ENCODE measurements at regions not wholly inside any gene's neighbourhood (a gene's known extent, or its start where the extent isn't known, plus 50 kb on each side); places are given as distances from the start of the nearest gene placed in this dataset.
"Not testable (repeated sequence)": the region's sequence is repeated elsewhere in the genome, so short reads cannot be mapped to it uniquely, and the experiment has no call there.

DNA sequence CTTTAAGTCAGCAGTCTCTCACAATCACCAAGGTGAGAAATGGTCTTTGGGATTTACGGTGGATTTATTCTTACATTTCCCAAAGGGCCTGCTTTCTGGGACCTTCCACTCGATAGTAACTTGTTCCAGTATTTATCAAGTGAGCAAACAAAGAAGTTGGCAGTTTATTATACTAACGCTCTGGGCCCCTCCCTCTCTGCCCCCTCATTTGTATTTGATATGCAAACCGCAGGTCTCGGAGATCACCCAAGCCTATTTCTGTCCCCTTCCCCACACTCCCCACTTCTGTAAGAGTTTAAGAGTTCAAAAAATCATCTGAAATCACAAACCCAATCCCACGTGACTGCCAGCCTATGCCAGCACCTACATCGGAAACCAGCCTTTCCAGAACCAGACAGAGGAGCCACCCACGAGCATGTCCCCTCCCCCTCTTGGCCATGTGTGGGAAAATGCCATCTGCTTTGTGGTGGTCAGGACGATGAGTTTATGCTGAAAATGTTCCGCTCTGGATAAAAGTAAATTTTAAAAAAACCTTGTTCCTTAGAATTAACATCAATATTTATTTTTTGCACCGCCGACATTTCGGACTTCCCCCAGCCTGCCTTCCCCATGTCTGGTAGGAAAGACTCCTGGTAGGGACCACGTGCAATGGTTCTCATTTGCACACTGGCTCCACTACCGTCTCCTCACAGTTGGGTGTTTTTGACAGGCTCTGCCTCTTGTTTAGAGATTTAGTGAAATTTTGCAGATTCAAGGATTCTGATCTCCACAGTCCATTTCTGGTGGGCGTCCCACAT, 281.0 kb downstream of the TFAP2C start:
- POLR2A ChIA-PET, result no interaction called here
- no peak for DNase-seq (ENCODE audit: extremely low spot score)
- TF ChIP-seq, protein P1, sequence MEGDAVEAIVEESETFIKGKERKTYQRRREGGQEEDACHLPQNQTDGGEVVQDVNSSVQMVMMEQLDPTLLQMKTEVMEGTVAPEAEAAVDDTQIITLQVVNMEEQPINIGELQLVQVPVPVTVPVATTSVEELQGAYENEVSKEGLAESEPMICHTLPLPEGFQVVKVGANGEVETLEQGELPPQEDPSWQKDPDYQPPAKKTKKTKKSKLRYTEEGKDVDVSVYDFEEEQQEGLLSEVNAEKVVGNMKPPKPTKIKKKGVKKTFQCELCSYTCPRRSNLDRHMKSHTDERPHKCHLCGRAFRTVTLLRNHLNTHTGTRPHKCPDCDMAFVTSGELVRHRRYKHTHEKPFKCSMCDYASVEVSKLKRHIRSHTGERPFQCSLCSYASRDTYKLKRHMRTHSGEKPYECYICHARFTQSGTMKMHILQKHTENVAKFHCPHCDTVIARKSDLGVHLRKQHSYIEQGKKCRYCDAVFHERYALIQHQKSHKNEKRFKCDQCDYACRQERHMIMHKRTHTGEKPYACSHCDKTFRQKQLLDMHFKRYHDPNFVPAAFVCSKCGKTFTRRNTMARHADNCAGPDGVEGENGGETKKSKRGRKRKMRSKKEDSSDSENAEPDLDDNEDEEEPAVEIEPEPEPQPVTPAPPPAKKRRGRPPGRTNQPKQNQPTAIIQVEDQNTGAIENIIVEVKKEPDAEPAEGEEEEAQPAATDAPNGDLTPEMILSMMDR (IDR thresholded peaks at IDR 0.05; ENCODE audit: control extremely low read depth, extremely low read depth, low read depth, missing control alignments), result no peak
- CTCF ChIA-PET, result no interaction called here

DNA sequence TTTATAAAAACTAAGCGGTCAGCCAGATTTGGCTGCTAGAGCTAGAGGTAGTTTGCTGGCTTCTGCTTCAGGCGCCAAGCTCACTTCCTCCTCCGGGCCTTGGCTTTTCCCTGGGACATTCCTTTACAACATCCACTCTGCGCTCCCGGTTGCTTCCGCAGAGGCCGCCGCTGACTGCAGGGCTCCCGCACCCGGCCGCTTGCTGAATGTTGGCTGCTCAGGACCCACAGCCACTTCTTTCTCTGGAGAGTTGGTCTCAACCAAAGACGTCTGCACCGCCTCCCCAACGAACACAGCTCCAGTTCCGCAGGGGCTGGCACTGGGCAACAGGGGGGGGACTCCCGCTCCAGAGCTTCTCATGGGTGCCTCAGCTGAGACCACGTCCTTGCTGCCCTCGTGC, 282.8 kb downstream of the TFAP2C start:
- POLR2A ChIA-PET, result no interaction called here
- TF ChIP-seq, protein P1 (IDR thresholded peaks at IDR 0.05; ENCODE audit: control extremely low read depth, extremely low read depth, low read depth, missing control alignments), result no peak
- no peak for DNase-seq (ENCODE audit: extremely low spot score)
- CTCF ChIA-PET, result no interaction called here

DNA sequence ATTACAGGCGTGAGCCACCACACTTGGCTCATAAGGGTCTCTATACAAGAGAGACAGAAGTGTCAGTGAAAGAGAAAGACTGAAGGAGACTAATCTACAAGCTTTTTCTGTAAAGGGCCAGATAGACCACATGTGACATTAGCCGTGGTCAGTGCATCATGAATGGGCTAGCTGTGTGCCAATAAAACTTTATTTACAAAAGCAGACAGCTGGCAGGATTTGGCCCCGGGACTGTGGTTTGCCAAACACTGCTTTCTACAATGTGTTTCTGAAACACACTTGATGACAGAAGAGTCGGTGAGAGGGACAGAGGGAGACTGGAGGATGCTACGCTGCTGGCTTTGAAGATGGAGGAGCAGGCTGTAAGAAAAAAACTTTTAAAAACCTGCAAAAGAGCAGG, 285.4 kb downstream of the TFAP2C start:
- ChIA-PET POLR2A (no interaction called here), CTCF (no interaction called here)
- TF ChIP-seq, protein P1 (IDR thresholded peaks at IDR 0.05; ENCODE audit: control extremely low read depth, extremely low read depth, low read depth, missing control alignments), result no peak
- no peak for DNase-seq (ENCODE audit: extremely low spot score)

DNA sequence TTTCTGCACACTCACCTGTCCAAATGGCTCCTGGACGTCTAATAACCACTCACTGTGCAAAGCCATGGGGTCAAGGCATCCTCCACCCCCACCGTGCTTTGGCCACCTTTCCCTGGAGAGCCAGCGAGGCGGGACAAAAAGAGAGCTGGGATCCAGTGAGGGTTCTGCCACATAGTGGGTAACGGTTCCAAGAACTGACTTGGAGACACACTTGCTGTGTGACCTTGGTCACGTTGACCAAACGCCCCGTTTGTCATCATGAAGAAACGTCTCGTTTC, 287.2 kb downstream of the TFAP2C start:
- no peak for DNase-seq (ENCODE audit: extremely low spot score)
- ChIA-PET CTCF (no interaction called here), POLR2A (no interaction called here)
- TF ChIP-seq, protein P1 (IDR thresholded peaks at IDR 0.05; ENCODE audit: control extremely low read depth, extremely low read depth, low read depth, missing control alignments), result no peak

DNA sequence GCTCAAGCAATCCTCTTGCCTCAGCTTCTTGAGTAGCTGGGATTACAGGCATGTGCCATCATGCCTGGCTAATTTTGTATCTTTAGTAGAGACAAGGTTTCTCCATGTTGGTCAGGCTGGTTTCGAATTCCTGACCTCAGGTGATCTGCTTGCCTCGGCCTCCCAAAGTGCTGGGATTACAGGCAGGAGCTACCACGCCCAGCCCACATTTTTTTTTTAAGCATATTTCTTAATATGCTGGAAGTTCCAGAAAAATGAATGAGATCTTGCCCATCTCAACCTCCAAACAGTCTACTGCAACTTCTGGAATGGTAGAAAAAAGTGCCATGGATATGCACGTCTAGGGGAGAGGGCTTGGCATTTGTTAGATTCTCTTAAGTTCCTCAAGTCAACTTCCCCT, 290.9 kb downstream of the TFAP2C start:
- POLR2A ChIA-PET; CTCF ChIA-PET; DNase-seq (ENCODE audit: extremely low spot score): not testable (repeated sequence)

DNA sequence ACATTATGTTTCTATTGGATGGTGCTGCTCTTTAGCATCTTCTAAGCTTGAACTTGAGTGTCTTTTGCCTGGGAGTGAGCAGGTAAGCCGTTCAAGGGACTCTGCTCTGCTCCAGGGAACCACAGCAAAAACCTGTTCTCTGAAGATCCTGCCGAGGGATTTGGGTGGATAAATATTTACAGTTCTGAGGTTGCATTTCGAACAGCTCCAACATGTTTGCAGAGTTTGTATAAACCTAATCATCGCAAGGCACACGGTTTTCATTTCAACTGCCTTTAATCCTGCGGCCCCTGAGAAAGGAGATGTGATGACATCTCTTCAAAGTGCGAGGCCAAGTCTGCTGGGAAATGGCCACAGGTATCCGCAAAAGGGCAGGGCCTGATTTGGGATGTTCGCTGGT, 293.4 kb downstream of the TFAP2C start:
- TF ChIP-seq, protein P1 (IDR thresholded peaks at IDR 0.05; ENCODE audit: control extremely low read depth, extremely low read depth, low read depth, missing control alignments), result no peak
- ChIA-PET CTCF (no interaction called here), POLR2A (no interaction called here)
- DNase-seq (ENCODE audit: extremely low spot score), result no peak

DNA sequence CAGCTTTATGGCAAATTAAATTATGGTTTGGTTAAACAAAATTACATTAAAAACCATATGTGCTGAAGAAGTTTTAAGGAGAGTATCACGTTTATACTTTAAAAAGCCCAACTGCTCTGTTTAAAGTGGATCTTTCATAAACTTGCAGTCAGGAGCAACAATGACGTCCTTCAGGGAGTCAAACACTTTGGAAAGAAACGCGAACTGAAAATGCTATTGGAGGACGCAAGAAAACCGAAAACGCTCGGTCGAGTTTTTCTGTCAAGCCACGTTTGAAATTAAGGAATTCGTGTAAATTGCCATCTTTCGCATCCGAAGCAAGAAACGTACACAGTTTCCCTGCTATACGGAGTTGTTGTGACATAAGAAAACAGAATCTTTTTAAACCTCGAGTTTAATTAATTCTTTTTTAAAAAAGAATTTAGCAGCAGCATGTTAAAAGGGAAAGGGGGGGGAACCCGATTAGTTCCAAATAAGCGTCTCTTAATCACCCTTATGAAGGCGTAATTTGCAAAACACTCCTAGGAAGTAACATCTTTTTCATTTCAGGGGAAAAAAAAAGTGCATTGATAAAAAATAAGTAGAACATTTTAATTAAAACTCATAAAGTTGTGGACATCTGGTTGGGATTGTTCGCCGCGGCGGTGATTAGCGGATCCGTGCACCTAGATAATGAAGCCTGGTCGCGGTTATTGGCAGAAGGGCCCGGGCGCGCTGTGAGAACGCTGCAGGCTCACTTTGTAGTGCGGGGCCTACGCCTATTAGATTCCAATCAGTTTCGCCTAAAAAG, 295.4 kb downstream of the TFAP2C start:
- POLR2A ChIA-PET, result no interaction called here
- TF ChIP-seq, protein P1 (IDR thresholded peaks at IDR 0.05; ENCODE audit: control extremely low read depth, extremely low read depth, low read depth, missing control alignments), result no peak

More for the DNA sequence above, 295.4 kb downstream of the TFAP2C start:
- CTCF ChIA-PET, result no interaction called here
- no peak for DNase-seq (ENCODE audit: extremely low spot score)
